Skin epidermis (tissue), 12 donors: ENCODE measurements at regions not wholly inside any gene's neighbourhood (a gene's known extent, or its start where the extent isn't known, plus 50 kb on each side); places are given as distances from the start of the nearest gene placed in this dataset.

Source experiments
- H3K27ac ChIP-seq, 21 experiments: fragments of 200-600 bp; sonication (generic) in 11 of 21; one replicate each; pipeline ENCODE4 v1.5.0; 2020; ENCODE audit warnings: mild to moderate bottlenecking in 3 of 21, inconsistent platforms in 2 of 21, moderate library complexity in 2 of 21
- H3K4me3 ChIP-seq, 7 experiments: fragments of 200-600 bp; sonication (generic) in 2 of 7; one replicate each; pipeline ENCODE4 v1.5.0; 2020; ENCODE audit warnings: inconsistent platforms in 2 of 7, mild to moderate bottlenecking in 2 of 7, moderate library complexity in 1 of 7

- no peak overlapping the region for H3K27ac ChIP-seq
- no peak overlapping the region for H3K4me3 ChIP-seq
Observed at GRCh38 chr1:232111611-232112010, 485.0 kb downstream of the DISC1 start.

- H3K27ac ChIP-seq, result no peak overlapping the region
Observed at GRCh38 chr1:232110281-232111090, 483.9 kb downstream of the DISC1 start.

GRCh38 chr1:232109391-232109790 is 482.8 kb downstream of the DISC1 start:
- Histone ChIP-seq H3K27ac (no peak overlapping the region), H3K4me3 (no peak overlapping the region)

More at GRCh38 chr1:232110281-232111090, 483.9 kb downstream of the DISC1 start:
- H3K4me3 ChIP-seq, result no peak overlapping the region

GRCh38 chr1:232108598-232108997 is 482.0 kb downstream of the DISC1 start:
- no peak overlapping the region for H3K4me3 ChIP-seq
- H3K27ac ChIP-seq, result no peak overlapping the region

- Histone ChIP-seq H3K27ac (no peak overlapping the region), H3K4me3 (no peak overlapping the region)
Observed at GRCh38 chr1:232106415-232106814, 479.8 kb downstream of the DISC1 start.

GRCh38 chr1:232105561-232105960 is 479.0 kb downstream of the DISC1 start:
- H3K4me3 ChIP-seq, result no peak overlapping the region
- no peak overlapping the region for H3K27ac ChIP-seq

- Histone ChIP-seq H3K4me3 (no peak overlapping the region), H3K27ac (no peak overlapping the region)
Observed at GRCh38 chr1:232101231-232101630, 474.6 kb downstream of the DISC1 start.

- Histone ChIP-seq H3K4me3 (no peak overlapping the region), H3K27ac (no peak overlapping the region)
Observed at GRCh38 chr1:232096751-232097150, 470.2 kb downstream of the DISC1 start.
